Memory B cell (primary cell): ENCODE measurements at regions not wholly inside any gene's neighbourhood (a gene's known extent, or its start where the extent isn't known, plus 50 kb on each side); places are given as distances from the start of the nearest gene placed in this dataset.
"Not testable (repeated sequence)": the region's sequence is repeated elsewhere in the genome, so short reads cannot be mapped to it uniquely, and the experiment has no call there.

ENCODE experiments used
- ATAC-seq: fragments of 150-1000 bp; cut with Tn5 transposase; 2 replicates; pipeline ENCODE4 v1.10.0; 2021; ENCODE audit warnings: low read depth, mild to moderate bottlenecking, moderate library complexity
- DNase-seq, 2 donors: peaks; one replicate each; pipeline ENCODE4 v3.0.0; 2022; ENCODE audit warnings: low spot score in 2 of 2
- H3K27ac Mint-ChIP-seq: one replicate; pipeline ENCODE4 v1.8.0; 2022; ENCODE audit warnings: mild to moderate bottlenecking, moderate library complexity, mixed read lengths
- H3K27me3 Mint-ChIP-seq: one replicate; pipeline ENCODE4 v1.8.0; 2022; ENCODE audit warnings: mixed read lengths
- H3K36me3 Mint-ChIP-seq: one replicate; pipeline ENCODE4 v1.8.0; 2022; ENCODE audit warnings: mild to moderate bottlenecking, mixed read lengths
- H3K4me1 Mint-ChIP-seq: one replicate; pipeline ENCODE4 v1.8.0; 2022; ENCODE audit warnings: mixed read lengths
- H3K4me3 Mint-ChIP-seq: one replicate; pipeline ENCODE4 v1.8.0; 2022; ENCODE audit warnings: mild to moderate bottlenecking, moderate library complexity, mixed read lengths
- H3K9me3 Mint-ChIP-seq: one replicate; pipeline ENCODE4 v1.8.0; 2022; ENCODE audit warnings: mixed read lengths

GRCh38 chr1:234846813-234847212 lies 236.8 kb upstream of the IRF2BP2 start:
- H3K27ac Mint-ChIP-seq, H3K4me3 Mint-ChIP-seq, H3K36me3 Mint-ChIP-seq, ATAC-seq, H3K27me3 Mint-ChIP-seq, H3K9me3 Mint-ChIP-seq, DNase-seq: not testable (repeated sequence)
- peaks cover 27% of the 10 kb centered on the region for H3K4me1 Mint-ChIP-seq

GRCh38 chr1:234845836-234846235 lies 235.9 kb upstream of the IRF2BP2 start:
- DNase-seq (no peak), ATAC-seq (no peak)
- no peaks in the 10 kb centered on the region for H3K27me3 Mint-ChIP-seq
- H3K27ac Mint-ChIP-seq = no peak overlapping the region
- no peaks in the 10 kb centered on the region for H3K9me3 Mint-ChIP-seq
- H3K4me1 Mint-ChIP-seq = peaks cover 32% of the 10 kb centered on the region
- H3K4me3 Mint-ChIP-seq = no peak overlapping the region
- H3K36me3 Mint-ChIP-seq = no peaks in the 10 kb centered on the region

DNA sequence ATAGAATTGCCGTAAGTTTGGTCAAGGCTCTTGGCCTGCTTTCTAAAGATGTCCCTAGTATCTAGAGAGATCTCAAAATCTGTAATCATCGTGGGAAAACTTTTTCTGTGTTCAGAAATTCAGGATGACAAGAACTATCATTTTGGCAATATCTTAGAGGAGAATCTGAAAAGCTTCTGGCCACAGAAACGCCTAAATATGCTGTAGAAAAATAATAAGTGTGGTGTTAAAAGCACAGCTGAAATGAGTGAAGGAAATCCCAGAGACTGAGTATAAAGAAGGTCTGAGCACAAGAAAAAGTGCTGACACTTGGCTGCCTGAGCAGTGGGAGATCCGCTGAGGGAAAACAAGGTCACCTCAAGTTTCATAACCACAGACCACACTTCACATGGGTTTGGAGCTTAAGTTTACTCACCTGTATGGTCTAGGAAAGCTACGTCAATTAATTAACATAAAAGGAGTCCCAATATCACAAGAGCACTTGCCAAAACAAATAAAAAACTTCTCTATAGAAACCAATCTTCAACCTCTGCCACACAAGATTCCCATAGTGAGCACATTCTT lies 235.2 kb upstream of the IRF2BP2 start:
- Mint-ChIP-seq H3K27ac (peak overlapping the region; percentile 7), H3K27me3 (no peaks in the 10 kb centered on the region), H3K36me3 (no peaks in the 10 kb centered on the region), H3K4me1 (peaks cover 32% of the 10 kb centered on the region), H3K4me3 (no peak overlapping the region), H3K9me3 (no peaks in the 10 kb centered on the region)
- ATAC-seq (no peak), DNase-seq (no peak)

DNA sequence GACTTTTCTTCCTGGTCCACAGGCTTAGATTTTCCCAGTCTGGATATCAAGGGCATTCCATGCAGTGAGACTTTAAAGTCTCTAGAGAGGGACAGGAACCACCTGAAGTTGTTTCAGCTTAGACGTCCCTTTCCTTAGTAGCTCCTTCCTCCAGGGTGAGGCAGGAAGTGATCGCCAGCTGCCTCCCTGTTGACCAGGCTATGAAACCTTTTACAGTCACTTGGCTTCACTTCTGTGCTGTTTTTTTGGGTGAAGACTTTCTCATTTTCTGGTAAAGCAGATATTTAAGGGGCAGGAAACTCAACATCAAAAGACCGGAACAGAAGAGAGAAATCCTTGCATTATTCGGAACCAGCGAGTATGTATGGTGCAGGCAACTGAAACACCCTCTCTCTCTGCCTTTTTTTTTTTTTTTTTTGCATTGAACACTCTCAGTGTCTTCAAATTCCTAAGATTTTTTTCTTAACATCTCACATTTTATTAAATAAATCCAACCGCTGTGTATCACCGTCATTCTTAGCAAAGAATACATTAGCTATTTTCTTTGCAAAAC lies 234.6 kb upstream of the IRF2BP2 start:
- Mint-ChIP-seq H3K36me3 (no peaks in the 10 kb centered on the region), H3K27ac (peak overlapping the region; percentile 7), H3K9me3 (no peaks in the 10 kb centered on the region), H3K4me3 (peak overlapping the region; percentile 41), H3K27me3 (no peaks in the 10 kb centered on the region), H3K4me1 (peaks cover 30% of the 10 kb centered on the region)
- DNase-seq (no peak), ATAC-seq (no peak)

DNA sequence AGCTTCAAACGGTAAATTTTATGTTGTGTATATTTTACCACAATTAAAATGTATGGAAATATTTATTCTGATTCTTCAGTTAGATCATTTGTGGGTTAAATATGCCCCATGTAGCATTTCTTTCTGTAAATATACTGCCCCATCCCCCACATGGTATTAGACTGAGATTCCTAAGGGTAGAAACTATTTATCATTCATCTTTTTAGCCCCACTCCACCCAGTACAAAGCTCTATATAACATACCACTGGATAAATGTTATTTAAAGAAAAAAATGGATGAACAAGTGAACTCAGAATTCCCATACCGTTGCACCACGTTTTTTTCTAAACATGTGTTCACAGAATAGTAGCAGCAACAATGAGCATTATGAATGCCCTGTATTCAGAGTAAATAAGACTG lies 234.0 kb upstream of the IRF2BP2 start:
- ATAC-seq = no peak
- H3K4me3 Mint-ChIP-seq = no peak overlapping the region
- H3K36me3 Mint-ChIP-seq = no peaks in the 10 kb centered on the region
- H3K9me3 Mint-ChIP-seq = no peaks in the 10 kb centered on the region
- DNase-seq = no peak
- H3K27me3 Mint-ChIP-seq = no peaks in the 10 kb centered on the region
- no peak overlapping the region for H3K27ac Mint-ChIP-seq
- peaks cover 25% of the 10 kb centered on the region for H3K4me1 Mint-ChIP-seq

DNA sequence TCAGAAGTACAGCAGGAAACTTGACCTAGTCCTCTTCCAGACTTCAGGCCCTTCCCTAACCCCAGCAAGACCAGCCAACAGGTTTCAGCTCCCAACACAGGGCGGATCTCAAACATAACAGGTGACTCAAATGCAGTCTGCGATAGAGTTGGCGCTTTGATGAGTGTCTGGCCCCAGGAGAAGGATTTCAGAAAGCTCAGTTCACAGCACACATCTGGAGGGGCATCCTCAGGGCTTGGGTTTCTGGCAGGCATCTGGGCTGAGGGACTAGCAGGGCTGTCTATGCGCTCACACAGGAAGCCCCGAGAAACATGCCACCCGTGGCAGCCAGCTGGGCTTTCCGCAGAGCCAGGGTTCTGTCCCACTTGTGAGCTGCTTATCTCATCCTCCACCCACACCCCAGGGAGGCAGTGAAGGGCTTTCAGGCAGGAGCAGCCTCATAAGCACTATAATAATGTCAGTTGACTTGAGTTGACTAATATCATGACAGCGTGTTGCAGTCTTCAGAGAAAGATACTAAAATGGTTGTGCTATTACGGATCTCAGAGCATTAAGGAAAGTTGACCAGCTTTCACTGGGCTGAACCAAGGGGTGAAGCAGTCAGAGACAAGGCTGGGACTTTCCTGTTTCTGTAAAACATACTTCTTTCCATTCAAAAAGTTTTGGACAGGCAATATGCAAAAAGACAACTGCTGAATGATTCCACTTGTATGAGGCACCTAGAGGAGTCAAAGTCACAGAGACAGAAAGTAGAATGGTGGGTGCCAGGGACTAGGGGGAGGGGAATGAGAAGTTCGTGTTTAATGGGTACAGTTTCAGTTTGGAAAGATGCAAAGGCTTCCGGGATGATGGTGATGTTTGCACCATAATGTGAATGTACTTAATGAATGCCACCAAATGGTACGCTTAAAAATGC lies 233.0 kb upstream of the IRF2BP2 start:
- peak in 1 of 2 donors; percentile 28 for DNase-seq
- peak overlapping the region; percentile 75 for H3K27ac Mint-ChIP-seq
- no peaks in the 10 kb centered on the region for H3K36me3 Mint-ChIP-seq
- H3K4me3 Mint-ChIP-seq = peak overlapping the region; percentile 59
- peak; percentile 65 for ATAC-seq
- peaks cover 25% of the 10 kb centered on the region for H3K4me1 Mint-ChIP-seq
- H3K9me3 Mint-ChIP-seq = no peaks in the 10 kb centered on the region
- no peaks in the 10 kb centered on the region for H3K27me3 Mint-ChIP-seq

- H3K4me3 Mint-ChIP-seq = peak overlapping the region; percentile 14
- ATAC-seq = peak; percentile 56
- no peak for DNase-seq
Observed at GRCh38 chr1:234841710-234842231, 231.8 kb upstream of the IRF2BP2 start.

DNA sequence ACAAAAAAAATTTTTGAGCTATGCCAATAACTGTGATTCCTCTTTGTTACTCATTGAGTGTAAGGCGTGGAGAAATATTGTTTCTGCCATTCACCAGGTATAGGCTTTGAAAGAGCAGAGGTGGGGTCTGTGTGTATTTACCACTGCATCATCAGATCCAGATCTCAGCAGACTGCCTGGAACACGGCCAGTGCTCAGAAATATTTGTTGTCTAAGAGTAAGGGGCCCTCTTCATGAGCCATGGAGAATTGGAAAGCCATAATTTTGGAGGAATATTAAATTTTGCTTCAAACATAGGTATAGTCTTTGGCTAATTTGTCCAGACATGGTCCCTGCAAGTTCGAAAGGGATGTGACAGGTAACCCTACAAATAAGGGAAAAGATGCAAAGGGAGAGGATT lies 231.3 kb upstream of the IRF2BP2 start:
- H3K4me1 Mint-ChIP-seq = peaks cover 28% of the 10 kb centered on the region
- DNase-seq = no peak
- no peaks in the 10 kb centered on the region for H3K36me3 Mint-ChIP-seq
- ATAC-seq = no peak
- H3K27me3 Mint-ChIP-seq = no peaks in the 10 kb centered on the region
- H3K9me3 Mint-ChIP-seq = peaks cover 1% of the 10 kb centered on the region
- peak overlapping the region; percentile 62 for H3K27ac Mint-ChIP-seq
- no peak overlapping the region for H3K4me3 Mint-ChIP-seq

More at GRCh38 chr1:234841710-234842231, 231.8 kb upstream of the IRF2BP2 start:
- H3K4me1 Mint-ChIP-seq = peaks cover 28% of the 10 kb centered on the region
- H3K36me3 Mint-ChIP-seq = no peaks in the 10 kb centered on the region
- H3K27me3 Mint-ChIP-seq = no peaks in the 10 kb centered on the region
- peak overlapping the region; percentile 62 for H3K27ac Mint-ChIP-seq
- H3K9me3 Mint-ChIP-seq = peaks cover 1% of the 10 kb centered on the region

- Mint-ChIP-seq H3K4me1 (peaks cover 28% of the 10 kb centered on the region), H3K27me3 (no peaks in the 10 kb centered on the region), H3K4me3 (no peak overlapping the region), H3K9me3 (peaks cover 1% of the 10 kb centered on the region), H3K36me3 (no peaks in the 10 kb centered on the region), H3K27ac (peak overlapping the region; percentile 29)
- DNase-seq = no peak
- no peak for ATAC-seq
Observed at GRCh38 chr1:234840843-234841242, 230.9 kb upstream of the IRF2BP2 start.

DNA sequence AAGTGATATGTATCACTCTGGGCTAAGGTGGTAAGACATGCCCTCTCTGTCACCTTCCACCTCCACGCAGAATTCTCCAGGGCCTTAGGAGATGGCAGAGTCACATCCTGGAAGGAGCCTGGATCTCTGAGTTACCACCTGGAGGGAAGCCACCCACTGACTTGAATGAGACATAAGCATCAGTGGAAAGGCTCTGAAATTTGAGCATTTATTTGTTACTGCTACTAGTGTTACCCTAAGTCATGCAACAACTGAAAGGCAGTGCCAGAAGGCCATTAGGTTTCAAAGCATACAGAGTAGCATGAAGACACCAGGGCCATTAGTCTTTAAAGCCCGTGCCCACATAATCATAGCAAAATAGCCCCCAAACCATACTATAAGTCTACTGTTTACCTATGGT lies 230.3 kb upstream of the IRF2BP2 start:
- ATAC-seq = no peak
- H3K4me1 Mint-ChIP-seq = peaks cover 28% of the 10 kb centered on the region

GRCh38 chr1:234839663-234840062 lies 229.7 kb upstream of the IRF2BP2 start:
- Mint-ChIP-seq H3K27me3 (no peaks in the 10 kb centered on the region), H3K9me3 (peaks cover 1% of the 10 kb centered on the region), H3K4me3 (no peak overlapping the region), H3K36me3 (no peaks in the 10 kb centered on the region), H3K4me1 (peaks cover 25% of the 10 kb centered on the region), H3K27ac (no peak overlapping the region)
- DNase-seq (no peak), ATAC-seq (no peak)

More for the DNA sequence above, 230.3 kb upstream of the IRF2BP2 start:
- Mint-ChIP-seq H3K27ac (peak overlapping the region; percentile 29), H3K9me3 (peaks cover 1% of the 10 kb centered on the region), H3K27me3 (no peaks in the 10 kb centered on the region), H3K4me3 (no peak overlapping the region), H3K36me3 (no peaks in the 10 kb centered on the region)
- no peak for DNase-seq

DNA sequence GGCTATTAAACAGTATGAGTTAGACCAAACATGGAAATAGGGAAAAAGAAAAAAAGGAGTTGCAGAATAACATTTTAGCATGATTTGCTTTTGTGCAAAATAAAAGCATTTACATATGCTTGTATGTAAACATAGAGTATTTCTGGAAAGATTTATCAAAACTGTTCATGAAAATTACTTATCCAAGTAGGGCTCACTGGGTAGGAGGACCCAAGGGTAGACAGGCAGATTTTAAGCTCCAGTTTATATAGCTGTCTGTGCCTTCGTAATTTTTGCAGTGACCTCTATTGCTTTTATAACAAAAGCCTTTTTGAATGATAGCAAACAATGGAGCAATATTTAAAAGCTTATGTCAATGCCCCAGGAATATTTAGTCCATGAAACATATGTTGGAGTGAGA lies 228.8 kb upstream of the IRF2BP2 start:
- peaks cover 20% of the 10 kb centered on the region for H3K4me1 Mint-ChIP-seq
- H3K4me3 Mint-ChIP-seq = no peak overlapping the region

GRCh38 chr1:234838182-234838581 lies 228.2 kb upstream of the IRF2BP2 start:
- DNase-seq (no peak), ATAC-seq (no peak)
- Mint-ChIP-seq H3K9me3 (peaks cover 5% of the 10 kb centered on the region), H3K27me3 (no peaks in the 10 kb centered on the region), H3K4me3 (no peak overlapping the region), H3K4me1 (peaks cover 17% of the 10 kb centered on the region), H3K36me3 (no peaks in the 10 kb centered on the region), H3K27ac (peak overlapping the region; percentile 62)

More for the DNA sequence above, 228.8 kb upstream of the IRF2BP2 start:
- no peaks in the 10 kb centered on the region for H3K36me3 Mint-ChIP-seq
- H3K27me3 Mint-ChIP-seq = no peaks in the 10 kb centered on the region
- peaks cover 2% of the 10 kb centered on the region for H3K9me3 Mint-ChIP-seq
- H3K27ac Mint-ChIP-seq = no peak overlapping the region
- ATAC-seq (no peak), DNase-seq (no peak)

GRCh38 chr1:234837713-234838112 lies 227.7 kb upstream of the IRF2BP2 start:
- no peaks in the 10 kb centered on the region for H3K27me3 Mint-ChIP-seq
- H3K9me3 Mint-ChIP-seq = peaks cover 5% of the 10 kb centered on the region
- peak overlapping the region; percentile 62 for H3K27ac Mint-ChIP-seq
- peaks cover 12% of the 10 kb centered on the region for H3K4me1 Mint-ChIP-seq
- ATAC-seq = no peak
- H3K4me3 Mint-ChIP-seq = no peak overlapping the region
- no peaks in the 10 kb centered on the region for H3K36me3 Mint-ChIP-seq
- no peak for DNase-seq
